ENCODE measurements at regions not wholly inside any gene's neighbourhood (a gene's known extent, or its start where the extent isn't known, plus 50 kb on each side); places are given as distances from the start of the nearest gene placed in this dataset.

- no peak overlapping the region for H3K27ac ChIP-seq (ENCODE audit: low read depth in 1 of 2, low read length in 2 of 2)
- no peaks in the 10 kb centered on the region for H3K27me3 ChIP-seq (ENCODE audit: control insufficient read depth in 4 of 4, insufficient read depth in 4 of 4, low read length in 3 of 4)
- no peak for DNase-seq (ENCODE audit: low spot score)
- no peak overlapping the region for H3K9ac ChIP-seq (ENCODE audit: low read depth in 1 of 2, low read length in 2 of 2)
- H3K36me3 ChIP-seq (ENCODE audit: control insufficient read depth in 4 of 4, insufficient read depth in 3 of 4, low read depth in 1 of 4, low read length in 3 of 4) = no peaks in the 10 kb centered on the region
- WGBS = 57% methylated on average over 4 of the region's 4 CpGs
- H3K4me1 ChIP-seq (ENCODE audit: control insufficient read depth in 4 of 4, insufficient read depth in 4 of 4, low read length in 3 of 4) = peaks cover 0 to 2% (median 0%) of the 10 kb centered on the region in 4 donors
- TF ChIP-seq EGR1 (IDR thresholded peaks at IDR 0.05; ENCODE audit: low read depth in 2 of 2) (no peak), FOXA1 (IDR thresholded peaks at IDR 0.05) (no peak), CTCF (IDR thresholded peaks at IDR 0.05; ENCODE audit: low read depth, low read length, missing input control) (no peak), NR2F2 (IDR thresholded peaks at IDR 0.05) (no peak), SP1 (IDR thresholded peaks at IDR 0.05) (no peak), MAX (IDR thresholded peaks at IDR 0.05) (no peak), REST (IDR thresholded peaks at IDR 0.05) (no peak), HNF4G (IDR thresholded peaks at IDR 0.05) (no peak), YY1 (IDR thresholded peaks at IDR 0.05) (no peak), GABPA (IDR thresholded peaks at IDR 0.05 in 1 of 2, conservative IDR thresholded peaks at IDR 0.05 in 1 of 2) (no peak), JUND (IDR thresholded peaks at IDR 0.05) (no peak), ATF3 (IDR thresholded peaks at IDR 0.05) (no peak), TAF1 (conservative IDR thresholded peaks at IDR 0.05) (no peak)
- no peaks in the 10 kb centered on the region for H3K9me3 ChIP-seq (ENCODE audit: control insufficient read depth in 4 of 4, low read length in 3 of 4)
- H3K4me3 ChIP-seq (ENCODE audit: low read depth in 1 of 3, low read length in 3 of 3) = no peak overlapping the region
Observed at GRCh38 chr10:4511509-4511908, 314.5 kb upstream of the AKR1E2 start.

- Histone ChIP-seq H3K4me3 (ENCODE audit: low read depth in 1 of 3, low read length in 3 of 3) (no peak overlapping the region), H3K9me3 (ENCODE audit: control insufficient read depth in 4 of 4, low read length in 3 of 4) (no peaks in the 10 kb centered on the region), H3K4me1 (ENCODE audit: control insufficient read depth in 4 of 4, insufficient read depth in 4 of 4, low read length in 3 of 4) (peaks cover 0 to 2% (median 0%) of the 10 kb centered on the region in 4 donors), H3K27me3 (ENCODE audit: control insufficient read depth in 4 of 4, insufficient read depth in 4 of 4, low read length in 3 of 4) (no peaks in the 10 kb centered on the region), H3K36me3 (ENCODE audit: control insufficient read depth in 4 of 4, insufficient read depth in 3 of 4, low read depth in 1 of 4, low read length in 3 of 4) (no peaks in the 10 kb centered on the region), H3K27ac (ENCODE audit: low read depth in 1 of 2, low read length in 2 of 2) (no peak overlapping the region), H3K9ac (ENCODE audit: low read depth in 1 of 2, low read length in 2 of 2) (no peak overlapping the region)
- DNase-seq (ENCODE audit: low spot score) = no peak
- WGBS = 86% methylated on average over 10 of the region's 10 CpGs
- TF ChIP-seq GABPA (IDR thresholded peaks at IDR 0.05 in 1 of 2, conservative IDR thresholded peaks at IDR 0.05 in 1 of 2) = no peak
- no peak for TF ChIP-seq EGR1 (IDR thresholded peaks at IDR 0.05; ENCODE audit: low read depth in 2 of 2)
- no peak for TF ChIP-seq JUND (IDR thresholded peaks at IDR 0.05)
- TF ChIP-seq RAD21 (IDR thresholded peaks at IDR 0.05) = no peak
- no peak for TF ChIP-seq ZBTB33 (IDR thresholded peaks at IDR 0.05)
- TF ChIP-seq HNF4G (IDR thresholded peaks at IDR 0.05) = no peak
- no peak for TF ChIP-seq SP1 (IDR thresholded peaks at IDR 0.05)
- TF ChIP-seq HNF4A (conservative IDR thresholded peaks at IDR 0.05) = no peak
- no peak for TF ChIP-seq MAX (IDR thresholded peaks at IDR 0.05)
Observed at GRCh38 chr10:4509405-4509804, 316.6 kb upstream of the AKR1E2 start.

Data from liver (tissue), 8 donors.